ENCODE measurements at regions not wholly inside any gene's neighbourhood (a gene's known extent, or its start where the extent isn't known, plus 50 kb on each side); places are given as distances from the start of the nearest gene placed in this dataset.
"Not testable (repeated sequence)": the region's sequence is repeated elsewhere in the genome, so short reads cannot be mapped to it uniquely, and the experiment has no call there.

DNA sequence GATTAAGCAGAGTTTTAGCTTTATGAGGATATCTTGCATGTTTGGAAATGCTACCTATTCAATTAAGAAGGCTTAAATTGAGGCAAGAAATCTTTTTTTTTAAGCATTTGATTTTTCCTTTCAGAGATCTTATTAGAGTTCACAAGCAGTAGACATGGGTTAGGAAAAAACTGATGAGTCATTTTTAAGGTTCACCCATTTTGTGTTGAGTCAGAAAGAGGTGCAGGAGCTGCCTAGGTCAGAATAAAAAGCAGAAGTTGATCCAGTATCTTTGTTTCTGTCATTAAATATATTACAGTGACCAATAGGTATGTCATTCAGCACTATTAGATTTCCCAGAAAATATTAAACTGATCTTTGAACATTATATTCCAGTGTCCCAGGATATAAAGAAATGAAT is 306.8 kb downstream of the LMBRD1 start:
- no peak for DNase-seq (ENCODE audit: low read depth, low spot score)

GRCh38 chr6:69487688-69488087 is 309.1 kb downstream of the LMBRD1 start:
- no peak for DNase-seq (ENCODE audit: low read depth, low spot score)

- DNase-seq (ENCODE audit: low read depth, low spot score): no peak
Observed at GRCh38 chr6:69466979-69467570, 329.7 kb downstream of the LMBRD1 start.

DNA sequence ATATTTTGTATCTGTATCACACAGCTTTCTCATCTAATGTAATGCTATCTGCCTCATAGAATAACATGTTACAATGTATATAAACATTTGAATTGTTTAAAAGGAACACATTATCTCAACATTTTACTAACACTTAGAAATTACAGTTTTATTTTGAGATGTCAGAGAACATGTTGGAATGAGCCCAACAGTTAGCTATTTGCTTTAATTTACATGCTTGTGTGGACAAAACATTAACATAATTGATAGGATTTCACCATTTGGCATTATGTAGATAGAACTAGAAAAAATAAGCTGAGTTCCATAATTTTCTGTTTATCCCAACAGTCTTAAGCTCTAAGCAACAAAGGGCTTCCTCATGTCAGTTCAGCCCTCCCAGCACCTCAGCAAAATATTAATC is 330.9 kb downstream of the LMBRD1 start:
- no peak for DNase-seq (ENCODE audit: low read depth, low spot score)

DNA sequence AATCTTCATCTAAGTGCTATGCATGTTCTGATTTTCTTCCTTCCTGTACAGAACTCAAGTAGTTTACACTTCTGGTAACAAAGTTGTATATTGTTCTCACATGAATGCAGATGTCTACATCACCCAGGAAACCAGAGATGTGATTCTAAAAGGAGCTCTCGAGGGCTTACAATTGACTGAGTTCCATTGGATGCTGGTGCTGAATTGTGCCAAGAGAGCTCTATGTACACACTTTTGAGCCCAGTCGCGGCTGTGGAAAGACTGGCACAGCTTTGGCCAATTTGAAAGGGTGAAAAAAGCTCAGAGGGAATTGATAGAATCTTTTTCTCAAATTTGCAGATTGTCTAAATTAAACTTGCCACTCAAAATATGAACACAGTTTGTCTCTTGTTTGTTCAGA is 340.7 kb downstream of the LMBRD1 start:
- DNase-seq (ENCODE audit: low read depth, low spot score): no peak

DNA sequence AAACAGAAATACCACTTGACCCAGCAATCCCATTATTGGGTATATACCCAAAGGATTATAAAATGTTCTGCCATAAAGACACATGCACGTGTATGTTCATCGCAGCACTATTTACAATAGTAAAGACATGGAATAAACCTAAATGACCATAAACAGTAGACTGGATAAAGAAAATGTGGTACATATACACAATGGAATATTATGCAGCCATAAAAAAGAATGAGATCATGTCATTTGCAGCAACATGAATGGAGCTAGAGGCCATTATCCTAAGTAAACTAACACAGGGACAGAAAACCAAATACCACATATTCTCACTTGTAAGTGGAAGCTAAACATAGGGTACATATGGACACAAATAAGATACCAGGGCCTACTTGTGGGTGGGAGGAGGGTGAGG is 342.2 kb downstream of the LMBRD1 start:
- DNase-seq (ENCODE audit: low read depth, low spot score): not testable (repeated sequence)

GRCh38 chr6:69450493-69450892 is 346.3 kb downstream of the LMBRD1 start:
- not testable (repeated sequence) for DNase-seq (ENCODE audit: low read depth, low spot score)

DNA sequence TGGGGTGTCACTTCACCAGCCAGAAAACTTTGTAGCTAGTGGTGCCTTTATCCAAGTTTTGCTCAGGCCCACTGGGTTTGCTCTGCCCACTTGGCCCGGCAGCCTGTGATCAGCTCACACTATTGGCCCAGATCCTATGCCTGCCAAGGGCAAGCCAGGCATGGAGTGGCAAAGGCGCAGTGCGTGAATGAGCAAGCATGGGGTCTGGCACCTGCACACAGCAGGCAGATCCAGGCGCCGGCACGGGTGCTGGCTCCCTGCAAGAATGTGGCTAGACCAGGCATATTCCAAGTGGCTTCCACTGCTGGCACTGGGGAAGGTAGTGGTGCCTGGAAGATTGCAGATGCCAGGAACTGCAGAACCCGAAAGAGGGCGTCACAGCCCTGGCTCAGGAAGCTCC is 346.9 kb downstream of the LMBRD1 start:
- no peak for DNase-seq (ENCODE audit: low read depth, low spot score)
